Panc1 (cell line): ENCODE measurements at regions not wholly inside any gene's neighbourhood (a gene's known extent, or its start where the extent isn't known, plus 50 kb on each side); places are given as distances from the start of the nearest gene placed in this dataset.

ENCODE experiments used
- ATAC-seq: fragments of 200-7000 bp; cut with Tn5 transposase; 2 replicates; pipeline ENCODE4 v1.9.1; 2020; ENCODE audit warnings: mild to moderate bottlenecking, moderate library complexity
- BruUV-seq: library from RNA; stranded (reverse); fragments of 400-500 nt; replicated peaks from 2 replicates; lab custom pipeline; 2021; lab: Mats Ljungman, UMichigan
- CTCF ChIA-PET: fragments of 300-600 bp; sonication (Branson Sonifier 250); formaldehyde crosslinking; loops from one replicate; lab custom pipeline; 2022; ENCODE audit warnings: antibody characterized with exemption; lab: Charles Lee
- POLR2A ChIA-PET: fragments of 300-600 bp; sonication (Branson Sonifier 250); formaldehyde crosslinking; loops from one replicate; lab custom pipeline; 2022; ENCODE audit warnings: antibody characterized with exemption; lab: Charles Lee
- DNase-seq: peaks from one replicate; pipeline ENCODE4 v3.0.0-alpha.2; 2010; ENCODE audit warnings: low read depth, low spot score
- H3K27ac ChIP-seq: 2 replicates; pipeline ENCODE4 v1.5.1; 2011; ENCODE audit warnings: mild to moderate bottlenecking, low read length, inconsistent platforms
- H3K27me3 ChIP-seq: fragments of 200-500 bp; sonication (Bioruptor generic); 2 replicates; pipeline ENCODE4 v1.6.0; 2014; ENCODE audit warnings: low read length, inconsistent platforms; ENCODE audit not compliant: control insufficient read depth, insufficient read depth
- H3K36me3 ChIP-seq: fragments of 200-500 bp; sonication (Bioruptor generic); 2 replicates; pipeline ENCODE4 v1.5.1; 2014; ENCODE audit warnings: inconsistent platforms, mild to moderate bottlenecking, low read length, moderate library complexity; ENCODE audit not compliant: control insufficient read depth, insufficient read depth
- H3K4me1 ChIP-seq: 2 replicates; pipeline ENCODE4 v1.5.1; 2011; ENCODE audit warnings: inconsistent platforms, mild to moderate bottlenecking, low read length, moderate library complexity; ENCODE audit not compliant: control insufficient read depth, insufficient read depth
- H3K4me3 ChIP-seq, 2 experiments: 2 replicates each; pipeline ENCODE4 v1.5.1; 2011 to 2012; ENCODE audit warnings: low read depth in 2 of 2, low read length in 2 of 2, mild to moderate bottlenecking in 2 of 2, inconsistent platforms in 1 of 2, moderate library complexity in 1 of 2
- H3K9me3 ChIP-seq: fragments of 200-500 bp; sonication (Bioruptor generic); 2 replicates; pipeline ENCODE4 v1.5.1; 2014; ENCODE audit warnings: low read depth, mild to moderate bottlenecking, inconsistent platforms, low read length, moderate library complexity; ENCODE audit not compliant: control insufficient read depth, insufficient read depth
- POLR2AphosphoS5 ChIP-seq: IDR thresholded peaks from 2 replicates; pipeline ENCODE4 v1.6.1; 2012; ENCODE audit warnings: mild to moderate bottlenecking, low read depth, low read length, moderate library complexity
- SIN3A ChIP-seq: IDR thresholded peaks from 2 replicates; pipeline ENCODE4 v1.6.1; 2012; ENCODE audit warnings: low read depth, mild to moderate bottlenecking, low read length, moderate library complexity, borderline replicate concordance; ENCODE audit not compliant: insufficient read depth
- TCF7L2 ChIP-seq: IDR thresholded peaks from 2 replicates; pipeline ENCODE4 v1.6.1; 2011; ENCODE audit warnings: mild to moderate bottlenecking, low read depth, low read length, inconsistent platforms
- in situ Hi-C: cut with HindIII; loops from 2 replicates; pipeline ENCODE4 v1.10.0; 2016; ENCODE audit warnings: low sequenced_read_pairs, low pct_unique_long_range_greater_than_20kb
- intact Hi-C: fragments of 100-400 bp; cut with micrococcal nuclease; formaldehyde crosslinking; loops from one replicate; pipeline ENCODE4 v1.10.0; 2022; ENCODE audit not compliant: unreplicated experiment
- TF ChIP-seq, protein P1 (sequence below), 2 experiments: IDR thresholded peaks; 2 replicates each; pipeline ENCODE4 v1.6.1; 2011 to 2012; ENCODE audit warnings: low read depth in 2 of 2, control low read depth in 1 of 2, low read length in 1 of 2, mild to moderate bottlenecking in 1 of 2, moderate library complexity in 1 of 2; ENCODE audit not compliant: insufficient read depth in 1 of 2
- TF ChIP-seq, protein P2 (sequence below): fragments of 450-650 bp; IDR thresholded peaks from 2 replicates; pipeline ENCODE4 v1.5.1; 2017; ENCODE audit warnings: mild to moderate bottlenecking

DNA sequence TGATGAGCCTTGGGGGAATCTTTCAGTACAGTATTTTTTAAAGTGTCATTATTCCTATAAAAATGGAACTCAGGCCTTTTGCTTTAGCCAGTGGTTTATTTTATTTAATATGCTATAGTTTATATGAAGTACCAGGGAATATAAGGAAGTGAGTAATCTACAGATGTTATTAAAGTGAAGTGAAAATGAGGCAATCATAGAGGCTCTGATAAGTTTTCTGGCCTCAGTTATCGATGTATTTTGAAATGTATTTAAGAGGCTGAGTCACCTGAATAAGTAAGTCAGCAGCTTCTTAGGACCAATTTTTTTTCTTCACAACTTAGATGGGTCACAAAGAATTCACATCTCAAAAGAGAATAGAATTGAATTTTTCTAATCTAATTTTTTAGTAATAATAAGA is 829.0 kb downstream of the DNAH5 start:
- POLR2A ChIA-PET = no interaction called here
- intact Hi-C loops = no loop called here
- no peak for TF ChIP-seq POLR2AphosphoS5
- TF ChIP-seq, protein P1, sequence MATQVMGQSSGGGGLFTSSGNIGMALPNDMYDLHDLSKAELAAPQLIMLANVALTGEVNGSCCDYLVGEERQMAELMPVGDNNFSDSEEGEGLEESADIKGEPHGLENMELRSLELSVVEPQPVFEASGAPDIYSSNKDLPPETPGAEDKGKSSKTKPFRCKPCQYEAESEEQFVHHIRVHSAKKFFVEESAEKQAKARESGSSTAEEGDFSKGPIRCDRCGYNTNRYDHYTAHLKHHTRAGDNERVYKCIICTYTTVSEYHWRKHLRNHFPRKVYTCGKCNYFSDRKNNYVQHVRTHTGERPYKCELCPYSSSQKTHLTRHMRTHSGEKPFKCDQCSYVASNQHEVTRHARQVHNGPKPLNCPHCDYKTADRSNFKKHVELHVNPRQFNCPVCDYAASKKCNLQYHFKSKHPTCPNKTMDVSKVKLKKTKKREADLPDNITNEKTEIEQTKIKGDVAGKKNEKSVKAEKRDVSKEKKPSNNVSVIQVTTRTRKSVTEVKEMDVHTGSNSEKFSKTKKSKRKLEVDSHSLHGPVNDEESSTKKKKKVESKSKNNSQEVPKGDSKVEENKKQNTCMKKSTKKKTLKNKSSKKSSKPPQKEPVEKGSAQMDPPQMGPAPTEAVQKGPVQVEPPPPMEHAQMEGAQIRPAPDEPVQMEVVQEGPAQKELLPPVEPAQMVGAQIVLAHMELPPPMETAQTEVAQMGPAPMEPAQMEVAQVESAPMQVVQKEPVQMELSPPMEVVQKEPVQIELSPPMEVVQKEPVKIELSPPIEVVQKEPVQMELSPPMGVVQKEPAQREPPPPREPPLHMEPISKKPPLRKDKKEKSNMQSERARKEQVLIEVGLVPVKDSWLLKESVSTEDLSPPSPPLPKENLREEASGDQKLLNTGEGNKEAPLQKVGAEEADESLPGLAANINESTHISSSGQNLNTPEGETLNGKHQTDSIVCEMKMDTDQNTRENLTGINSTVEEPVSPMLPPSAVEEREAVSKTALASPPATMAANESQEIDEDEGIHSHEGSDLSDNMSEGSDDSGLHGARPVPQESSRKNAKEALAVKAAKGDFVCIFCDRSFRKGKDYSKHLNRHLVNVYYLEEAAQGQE (IDR thresholded peaks at IDR 0.05; ENCODE audit: insufficient read depth in 1 of 2, low read depth in 2 of 2, low read length in 1 of 2) = no peak
- TF ChIP-seq SIN3A = no peak
- TF ChIP-seq, protein P2, sequence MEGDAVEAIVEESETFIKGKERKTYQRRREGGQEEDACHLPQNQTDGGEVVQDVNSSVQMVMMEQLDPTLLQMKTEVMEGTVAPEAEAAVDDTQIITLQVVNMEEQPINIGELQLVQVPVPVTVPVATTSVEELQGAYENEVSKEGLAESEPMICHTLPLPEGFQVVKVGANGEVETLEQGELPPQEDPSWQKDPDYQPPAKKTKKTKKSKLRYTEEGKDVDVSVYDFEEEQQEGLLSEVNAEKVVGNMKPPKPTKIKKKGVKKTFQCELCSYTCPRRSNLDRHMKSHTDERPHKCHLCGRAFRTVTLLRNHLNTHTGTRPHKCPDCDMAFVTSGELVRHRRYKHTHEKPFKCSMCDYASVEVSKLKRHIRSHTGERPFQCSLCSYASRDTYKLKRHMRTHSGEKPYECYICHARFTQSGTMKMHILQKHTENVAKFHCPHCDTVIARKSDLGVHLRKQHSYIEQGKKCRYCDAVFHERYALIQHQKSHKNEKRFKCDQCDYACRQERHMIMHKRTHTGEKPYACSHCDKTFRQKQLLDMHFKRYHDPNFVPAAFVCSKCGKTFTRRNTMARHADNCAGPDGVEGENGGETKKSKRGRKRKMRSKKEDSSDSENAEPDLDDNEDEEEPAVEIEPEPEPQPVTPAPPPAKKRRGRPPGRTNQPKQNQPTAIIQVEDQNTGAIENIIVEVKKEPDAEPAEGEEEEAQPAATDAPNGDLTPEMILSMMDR = no peak
- no peak for TF ChIP-seq TCF7L2
- ATAC-seq (no peak), DNase-seq (no peak)
- no peaks in the 10 kb centered on the region for H3K36me3 ChIP-seq
- H3K27ac ChIP-seq = no peak overlapping the region
- in situ Hi-C loops = no loop called here
- no peaks in the 10 kb centered on the region for H3K27me3 ChIP-seq
- H3K4me3 ChIP-seq = no peak overlapping the region
- no peaks in the 10 kb centered on the region for H3K4me1 ChIP-seq
- no TSS peak for BruUV-seq
- CTCF ChIA-PET = no interaction called here
- no peaks in the 10 kb centered on the region for H3K9me3 ChIP-seq

GRCh38 chr5:13108265-13108664 is 836.2 kb downstream of the DNAH5 start:
- CTCF ChIA-PET = no interaction called here
- H3K9me3 ChIP-seq = no peaks in the 10 kb centered on the region
- ATAC-seq (no peak), DNase-seq (no peak)
- no peak for TF ChIP-seq POLR2AphosphoS5
- TF ChIP-seq, protein P1 (IDR thresholded peaks at IDR 0.05; ENCODE audit: insufficient read depth in 1 of 2, low read depth in 2 of 2, low read length in 1 of 2) = no peak
- H3K27me3 ChIP-seq = no peaks in the 10 kb centered on the region
- intact Hi-C loops = no loop called here
- no peaks in the 10 kb centered on the region for H3K36me3 ChIP-seq
- no peak overlapping the region for H3K4me3 ChIP-seq
- in situ Hi-C loops = no loop called here
- no peak overlapping the region for H3K27ac ChIP-seq
- no TSS peak for BruUV-seq
- POLR2A ChIA-PET = no interaction called here
- no peaks in the 10 kb centered on the region for H3K4me1 ChIP-seq
